DOHH2 (cell line): ENCODE measurements at regions not wholly inside any gene's neighbourhood (a gene's known extent, or its start where the extent isn't known, plus 50 kb on each side); places are given as distances from the start of the nearest gene placed in this dataset.

Experiments
- H3F3A ChIP-seq: fragments of 200-600 bp; sonication (generic), shearing (Covaris generic); 2 replicates; pipeline ENCODE4 v1.6.0; 2016; ENCODE audit warnings: antibody characterized with exemption, mild to moderate bottlenecking; ENCODE audit not compliant: control insufficient read depth, insufficient read depth
- H3K27ac ChIP-seq: fragments of 200-600 bp; sonication (generic); 2 replicates; pipeline ENCODE4 v1.5.1; 2014; ENCODE audit warnings: low read depth, mild to moderate bottlenecking, low read length, moderate library complexity
- H3K27me3 ChIP-seq: fragments of 200-600 bp; sonication (generic); 2 replicates; pipeline ENCODE4 v1.6.1; 2014; ENCODE audit warnings: mild to moderate bottlenecking, low read length, mixed read lengths; ENCODE audit not compliant: control insufficient read depth
- H3K36me3 ChIP-seq: fragments of 200-600 bp; sonication (generic); 2 replicates; pipeline ENCODE4 v1.6.1; 2014; ENCODE audit warnings: mild to moderate bottlenecking, low read length, moderate library complexity, mixed read lengths; ENCODE audit not compliant: control insufficient read depth
- H3K4me1 ChIP-seq: fragments of 200-600 bp; sonication (generic); 2 replicates; pipeline ENCODE4 v1.6.1; 2014; ENCODE audit warnings: mild to moderate bottlenecking, low read length, mixed read lengths; ENCODE audit not compliant: control insufficient read depth
- H3K4me2 ChIP-seq: fragments of 200-600 bp; sonication (generic); 2 replicates; pipeline ENCODE4 v1.6.0; 2014; ENCODE audit warnings: mild to moderate bottlenecking, low read length, moderate library complexity
- H3K4me3 ChIP-seq: fragments of 200-600 bp; sonication (generic); 2 replicates; pipeline ENCODE4 v1.5.1; 2014; ENCODE audit warnings: mild to moderate bottlenecking, low read length, mixed read lengths
- H3K79me2 ChIP-seq: fragments of 200-600 bp; sonication (generic); 2 replicates; pipeline ENCODE4 v1.6.1; 2014; ENCODE audit warnings: mild to moderate bottlenecking, low read length, mixed read lengths; ENCODE audit not compliant: control insufficient read depth
- H3K9me2 ChIP-seq: fragments of 200-600 bp; sonication (generic); replicated peaks from 2 replicates; pipeline ENCODE4 v1.6.1; 2014; ENCODE audit warnings: mild to moderate bottlenecking, low read length, mixed read lengths; ENCODE audit not compliant: control insufficient read depth
- H3K9me3 ChIP-seq: fragments of 200-600 bp; sonication (generic); 2 replicates; pipeline ENCODE4 v1.6.1; 2014; ENCODE audit warnings: antibody characterized with exemption, low read length, mixed read lengths; ENCODE audit not compliant: control insufficient read depth, insufficient read depth
- H4K20me1 ChIP-seq: fragments of 200-600 bp; sonication (generic); 2 replicates; pipeline ENCODE4 v1.6.0; 2014; ENCODE audit warnings: low read depth, mild to moderate bottlenecking, antibody characterized with exemption, low read length, moderate library complexity; ENCODE audit not compliant: control insufficient read depth, insufficient read depth
- EZH2phosphoT487 ChIP-seq: fragments of 200-600 bp; sonication (generic); IDR thresholded peaks from 2 replicates; pipeline ENCODE4 v1.6.1; 2017; ENCODE audit warnings: borderline replicate concordance, mild to moderate bottlenecking, antibody characterized with exemption, low read length, moderate library complexity, mixed read lengths
- TF ChIP-seq, protein P1 (sequence below): fragments of 200-600 bp; sonication (generic); IDR thresholded peaks from one replicate; pipeline ENCODE4 v1.5.1; 2014; ENCODE audit warnings: antibody characterized with exemption, mild to moderate bottlenecking, low read depth, low read length; ENCODE audit not compliant: poor library complexity, severe bottlenecking

GRCh38 chr3:127377801-127378655, 90.2 kb upstream of the PRR20G start:
- TF ChIP-seq, protein P1, sequence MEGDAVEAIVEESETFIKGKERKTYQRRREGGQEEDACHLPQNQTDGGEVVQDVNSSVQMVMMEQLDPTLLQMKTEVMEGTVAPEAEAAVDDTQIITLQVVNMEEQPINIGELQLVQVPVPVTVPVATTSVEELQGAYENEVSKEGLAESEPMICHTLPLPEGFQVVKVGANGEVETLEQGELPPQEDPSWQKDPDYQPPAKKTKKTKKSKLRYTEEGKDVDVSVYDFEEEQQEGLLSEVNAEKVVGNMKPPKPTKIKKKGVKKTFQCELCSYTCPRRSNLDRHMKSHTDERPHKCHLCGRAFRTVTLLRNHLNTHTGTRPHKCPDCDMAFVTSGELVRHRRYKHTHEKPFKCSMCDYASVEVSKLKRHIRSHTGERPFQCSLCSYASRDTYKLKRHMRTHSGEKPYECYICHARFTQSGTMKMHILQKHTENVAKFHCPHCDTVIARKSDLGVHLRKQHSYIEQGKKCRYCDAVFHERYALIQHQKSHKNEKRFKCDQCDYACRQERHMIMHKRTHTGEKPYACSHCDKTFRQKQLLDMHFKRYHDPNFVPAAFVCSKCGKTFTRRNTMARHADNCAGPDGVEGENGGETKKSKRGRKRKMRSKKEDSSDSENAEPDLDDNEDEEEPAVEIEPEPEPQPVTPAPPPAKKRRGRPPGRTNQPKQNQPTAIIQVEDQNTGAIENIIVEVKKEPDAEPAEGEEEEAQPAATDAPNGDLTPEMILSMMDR = no peak
- no peak for TF ChIP-seq EZH2phosphoT487
- Histone ChIP-seq H3K9me2 (no peaks in the 10 kb centered on the region), H3K27ac (no peak overlapping the region), H3K27me3 (no peaks in the 10 kb centered on the region), H3K4me2 (no peak overlapping the region), H3K79me2 (no peaks in the 10 kb centered on the region), H3K4me1 (no peaks in the 10 kb centered on the region), H4K20me1 (no peaks in the 10 kb centered on the region), H3K9me3 (no peaks in the 10 kb centered on the region), H3F3A (no peaks in the 10 kb centered on the region), H3K4me3 (no peak overlapping the region), H3K36me3 (no peaks in the 10 kb centered on the region)

DNA sequence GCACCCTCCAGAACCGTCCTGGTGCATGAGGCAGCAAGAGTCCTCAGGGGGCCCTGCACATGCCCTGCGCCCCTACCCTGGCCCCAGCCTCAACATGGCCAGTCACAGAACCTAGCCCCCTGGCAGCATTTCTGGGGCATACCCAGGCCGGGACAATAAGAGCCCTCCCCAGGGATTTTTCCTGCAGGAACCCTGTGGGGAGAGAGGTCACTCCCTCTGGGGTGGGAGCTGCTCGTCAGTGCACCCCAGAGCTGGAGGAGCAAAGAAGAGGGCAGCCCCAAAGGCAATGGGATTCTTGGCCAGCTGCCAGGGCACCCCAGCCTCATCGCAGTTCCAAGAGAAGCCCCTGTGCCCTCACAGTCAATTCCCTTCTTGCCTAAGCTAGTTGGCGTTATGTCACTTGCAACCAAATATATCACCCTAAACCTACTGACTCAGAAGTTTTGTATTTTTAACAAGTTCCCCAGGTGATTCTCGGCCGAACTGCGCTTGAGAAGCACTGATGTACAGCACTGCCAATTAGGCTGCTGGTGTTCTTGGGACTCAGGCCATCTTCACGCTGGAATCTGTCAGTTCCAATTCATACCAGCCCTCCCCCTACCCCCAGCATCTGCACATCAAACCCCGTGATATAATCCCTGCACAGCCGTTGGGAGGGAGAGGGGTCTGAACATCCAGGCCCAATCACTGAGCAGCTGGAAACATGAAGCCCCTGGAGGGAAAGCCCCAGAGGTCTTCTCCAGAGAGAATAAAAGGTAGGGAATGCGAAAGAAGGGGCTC, 87.5 kb upstream of the PRR20G start:
- H3K4me1 ChIP-seq = no peaks in the 10 kb centered on the region
- no peaks in the 10 kb centered on the region for H3F3A ChIP-seq
- H3K36me3 ChIP-seq = no peaks in the 10 kb centered on the region
- H3K79me2 ChIP-seq = no peaks in the 10 kb centered on the region
- H3K9me2 ChIP-seq = no peaks in the 10 kb centered on the region
- TF ChIP-seq, protein P1 = no peak
- TF ChIP-seq EZH2phosphoT487 = no peak
- no peak overlapping the region for H3K27ac ChIP-seq
- no peak overlapping the region for H3K4me2 ChIP-seq
- H3K4me3 ChIP-seq = no peak overlapping the region
- no peaks in the 10 kb centered on the region for H3K9me3 ChIP-seq
- H3K27me3 ChIP-seq = no peaks in the 10 kb centered on the region
- no peaks in the 10 kb centered on the region for H4K20me1 ChIP-seq

GRCh38 chr3:127374086-127375010, 86.5 kb upstream of the PRR20G start:
- Histone ChIP-seq H3K4me2 (no peak overlapping the region), H3K4me3 (no peak overlapping the region), H3K27me3 (no peaks in the 10 kb centered on the region), H3K36me3 (no peaks in the 10 kb centered on the region), H3K9me3 (no peaks in the 10 kb centered on the region), H3K79me2 (no peaks in the 10 kb centered on the region), H4K20me1 (no peaks in the 10 kb centered on the region), H3K9me2 (no peaks in the 10 kb centered on the region), H3F3A (no peaks in the 10 kb centered on the region), H3K27ac (no peak overlapping the region), H3K4me1 (no peaks in the 10 kb centered on the region)
- TF ChIP-seq, protein P1 = peak; percentile 59
- TF ChIP-seq EZH2phosphoT487 = no peak
